ENCODE measurements at regions not wholly inside any gene's neighbourhood (a gene's known extent, or its start where the extent isn't known, plus 50 kb on each side); places are given as distances from the start of the nearest gene placed in this dataset.
"Not testable (repeated sequence)": the region's sequence is repeated elsewhere in the genome, so short reads cannot be mapped to it uniquely, and the experiment has no call there.

GRCh38 chr10:29375888-29376287 is 87.0 kb downstream of the LYZL1 start:
- Histone ChIP-seq H3K9me3 (no peaks in the 10 kb centered on the region), H3K4me3 (no peak overlapping the region), H3K27me3 (peaks cover 0 to 19% of the 10 kb centered on the region in 2 donors), H3K4me1 (peaks cover 0 to 1% (median under 1%) of the 10 kb centered on the region in 4 donors), H3K36me3 (no peaks in the 10 kb centered on the region), H3K27ac (no peak overlapping the region)
- no peak for DNase-seq
- TF ChIP-seq, protein P1, sequence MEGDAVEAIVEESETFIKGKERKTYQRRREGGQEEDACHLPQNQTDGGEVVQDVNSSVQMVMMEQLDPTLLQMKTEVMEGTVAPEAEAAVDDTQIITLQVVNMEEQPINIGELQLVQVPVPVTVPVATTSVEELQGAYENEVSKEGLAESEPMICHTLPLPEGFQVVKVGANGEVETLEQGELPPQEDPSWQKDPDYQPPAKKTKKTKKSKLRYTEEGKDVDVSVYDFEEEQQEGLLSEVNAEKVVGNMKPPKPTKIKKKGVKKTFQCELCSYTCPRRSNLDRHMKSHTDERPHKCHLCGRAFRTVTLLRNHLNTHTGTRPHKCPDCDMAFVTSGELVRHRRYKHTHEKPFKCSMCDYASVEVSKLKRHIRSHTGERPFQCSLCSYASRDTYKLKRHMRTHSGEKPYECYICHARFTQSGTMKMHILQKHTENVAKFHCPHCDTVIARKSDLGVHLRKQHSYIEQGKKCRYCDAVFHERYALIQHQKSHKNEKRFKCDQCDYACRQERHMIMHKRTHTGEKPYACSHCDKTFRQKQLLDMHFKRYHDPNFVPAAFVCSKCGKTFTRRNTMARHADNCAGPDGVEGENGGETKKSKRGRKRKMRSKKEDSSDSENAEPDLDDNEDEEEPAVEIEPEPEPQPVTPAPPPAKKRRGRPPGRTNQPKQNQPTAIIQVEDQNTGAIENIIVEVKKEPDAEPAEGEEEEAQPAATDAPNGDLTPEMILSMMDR (IDR thresholded peaks at IDR 0.05): no peak
- intact Hi-C loops (cut with DNase I; ENCODE audit: low total_unique reads): no loop called here

GRCh38 chr10:29377333-29377961 is 88.6 kb downstream of the LYZL1 start:
- intact Hi-C loops (cut with DNase I; ENCODE audit: low total_unique reads): no loop called here
- H3K4me1 ChIP-seq: no peaks in the 10 kb centered on the region
- H3K4me3 ChIP-seq: no peak overlapping the region
- no peaks in the 10 kb centered on the region for H3K9me3 ChIP-seq
- TF ChIP-seq, protein P1 (IDR thresholded peaks at IDR 0.05): peak; percentile 56 to 75
- DNase-seq: no peak
- H3K27me3 ChIP-seq: peaks cover 0 to 16% of the 10 kb centered on the region in 2 donors
- H3K36me3 ChIP-seq: no peaks in the 10 kb centered on the region
- no peak overlapping the region for H3K27ac ChIP-seq

GRCh38 chr10:29378106-29378505 is 89.2 kb downstream of the LYZL1 start:
- TF ChIP-seq, protein P1 (IDR thresholded peaks at IDR 0.05): no peak
- H3K27ac ChIP-seq: no peak overlapping the region
- H3K27me3 ChIP-seq: peaks cover 0 to 11% of the 10 kb centered on the region in 2 donors
- no peaks in the 10 kb centered on the region for H3K4me1 ChIP-seq
- no peak overlapping the region for H3K4me3 ChIP-seq
- intact Hi-C loops (cut with DNase I; ENCODE audit: low total_unique reads): no loop called here
- DNase-seq: no peak
- H3K9me3 ChIP-seq: no peaks in the 10 kb centered on the region
- no peaks in the 10 kb centered on the region for H3K36me3 ChIP-seq

GRCh38 chr10:29379208-29379607 is 90.3 kb downstream of the LYZL1 start:
- no peak overlapping the region for H3K4me3 ChIP-seq
- TF ChIP-seq, protein P1 (IDR thresholded peaks at IDR 0.05): no peak
- H3K9me3 ChIP-seq: no peaks in the 10 kb centered on the region
- no peak for DNase-seq
- H3K27ac ChIP-seq: no peak overlapping the region
- no peaks in the 10 kb centered on the region for H3K4me1 ChIP-seq
- intact Hi-C loops (cut with DNase I; ENCODE audit: low total_unique reads): no loop called here
- no peaks in the 10 kb centered on the region for H3K36me3 ChIP-seq
- peaks cover 0 to 6% of the 10 kb centered on the region in 2 donors for H3K27me3 ChIP-seq

GRCh38 chr10:29379777-29380598 is 91.1 kb downstream of the LYZL1 start:
- H3K4me1 ChIP-seq; H3K9me3 ChIP-seq; H3K27me3 ChIP-seq; H3K36me3 ChIP-seq; H3K27ac ChIP-seq; DNase-seq; intact Hi-C loops (cut with DNase I; ENCODE audit: low total_unique reads); H3K4me3 ChIP-seq: not testable (repeated sequence)

- H3K9me3 ChIP-seq; DNase-seq; H3K27ac ChIP-seq; H3K27me3 ChIP-seq; H3K4me1 ChIP-seq; H3K4me3 ChIP-seq; H3K36me3 ChIP-seq; intact Hi-C loops (cut with DNase I; ENCODE audit: low total_unique reads): not testable (repeated sequence)
These were observed 92.0 kb downstream of the LYZL1 start for GRCh38 chr10:29380599-29381511.
